ENCODE measurements at regions not wholly inside any gene's neighbourhood (a gene's known extent, or its start where the extent isn't known, plus 50 kb on each side); places are given as distances from the start of the nearest gene placed in this dataset.

- no peak for DNase-seq
Observed at GRCh38 chr9:135328485-135329417, 150.8 kb upstream of the PPP1R26 start.

- DNase-seq = no peak
Observed at GRCh38 chr9:135329571-135330306, 149.8 kb upstream of the PPP1R26 start.

- no peak for DNase-seq
Observed at GRCh38 chr9:135330307-135330631, 149.3 kb upstream of the PPP1R26 start.

- no peak for DNase-seq
Observed at GRCh38 chr9:135330685-135331590, 148.6 kb upstream of the PPP1R26 start.

GRCh38 chr9:135332516-135332915 is 147.1 kb upstream of the PPP1R26 start:
- DNase-seq = no peak

GRCh38 chr9:135332979-135333748 is 146.4 kb upstream of the PPP1R26 start:
- no peak for DNase-seq

- DNase-seq = no peak
Observed at GRCh38 chr9:135334953-135335460, 144.6 kb upstream of the PPP1R26 start.

- DNase-seq = no peak
Observed at GRCh38 chr9:135335691-135336181, 143.8 kb upstream of the PPP1R26 start.

GRCh38 chr9:135336722-135337527 is 142.7 kb upstream of the PPP1R26 start:
- no peak for DNase-seq

- no peak for DNase-seq
Observed at GRCh38 chr9:135338546-135338945, 141.0 kb upstream of the PPP1R26 start.

- no peak for DNase-seq
Observed at GRCh38 chr9:135339378-135339973, 140.1 kb upstream of the PPP1R26 start.

GRCh38 chr9:135340143-135340655 is 139.4 kb upstream of the PPP1R26 start:
- no peak for DNase-seq

- no peak for DNase-seq
Observed at GRCh38 chr9:135340726-135341475, 138.7 kb upstream of the PPP1R26 start.

GRCh38 chr9:135341612-135342169 is 137.9 kb upstream of the PPP1R26 start:
- no peak for DNase-seq

GRCh38 chr9:135342206-135343130 is 137.1 kb upstream of the PPP1R26 start:
- no peak for DNase-seq

- no peak for DNase-seq
Observed at GRCh38 chr9:135343136-135343535, 136.4 kb upstream of the PPP1R26 start.

- no peak for DNase-seq
Observed at GRCh38 chr9:135343837-135344522, 135.6 kb upstream of the PPP1R26 start.
